H1 (cell line): ENCODE measurements at regions not wholly inside any gene's neighbourhood (a gene's known extent, or its start where the extent isn't known, plus 50 kb on each side); places are given as distances from the start of the nearest gene placed in this dataset.

Source experiments
- CTCF ChIA-PET: fragments of 300-600 bp; sonication (Branson Sonifier 250); formaldehyde crosslinking; loops from one replicate; lab custom pipeline; 2021; ENCODE audit not compliant: partially characterized antibody; lab: Charles Lee
- POLR2A ChIA-PET: fragments of 300-600 bp; sonication (Branson Sonifier 250); formaldehyde crosslinking; loops from one replicate; lab custom pipeline; 2021; ENCODE audit warnings: inconsistent platforms; ENCODE audit not compliant: partially characterized antibody; lab: Charles Lee
- DNase-seq, 2 experiments: peaks; one replicate each; pipeline versions ENCODE4 v3.0.0 to v3.0.0-alpha.2; 2010 to 2022; ENCODE audit warnings: low spot score in 2 of 2, low read depth in 1 of 2, mixed read lengths in 1 of 2
- FAIRE-seq: peaks from 2 replicates; lab custom pipeline; 2011; peaks lifted over from hg19 to GRCh38; lab: Jason Lieb, UNC
- H2AFZ ChIP-seq: 2 replicates; pipeline ENCODE4 v1.8.1; 2012; ENCODE audit warnings: low read length, inconsistent platforms
- H2AK5ac ChIP-seq: 2 replicates; pipeline ENCODE4 v1.6.1; 2013; ENCODE audit warnings: low read depth, low read length
- H2BK120ac ChIP-seq: replicated peaks from 2 replicates; pipeline ENCODE3; 2013; ENCODE audit warnings: low read depth, low read length, inconsistent platforms
- H2BK12ac ChIP-seq: 2 replicates; pipeline ENCODE4 v1.6.1; 2013; ENCODE audit warnings: low read depth, low read length
- H2BK15ac ChIP-seq: 2 replicates; pipeline ENCODE4 v1.6.1; 2013; ENCODE audit warnings: low read length
- H2BK20ac ChIP-seq: 2 replicates; pipeline ENCODE4 v1.6.1; 2013; ENCODE audit warnings: low read length
- H2BK5ac ChIP-seq: 2 replicates; pipeline ENCODE4 v1.6.1; 2013; ENCODE audit warnings: low read depth, low read length
- H3K14ac ChIP-seq: 2 replicates; pipeline ENCODE4 v1.6.1; 2013; ENCODE audit warnings: inconsistent platforms; ENCODE audit not compliant: insufficient read length
- H3K18ac ChIP-seq: 2 replicates; pipeline ENCODE4 v1.6.1; 2013; ENCODE audit warnings: low read length; ENCODE audit errors: extremely low read depth
- H3K23ac ChIP-seq: 2 replicates; pipeline ENCODE4 v1.6.1; 2013; ENCODE audit warnings: inconsistent platforms; ENCODE audit not compliant: insufficient read length
- H3K23me2 ChIP-seq: 2 replicates; pipeline ENCODE4 v1.6.1; 2013; ENCODE audit warnings: low read depth, low read length
- H3K27ac ChIP-seq: 2 replicates; pipeline ENCODE4 v1.6.1; 2011; ENCODE audit warnings: low read depth, low read length, inconsistent platforms
- H3K27me3 ChIP-seq, 4 experiments: replicated peaks in 1 of 4; 1 replicate in 1 of 4; 2 replicates in 3 of 4; pipeline versions ENCODE4 v1.6.1 to v1.8.1; 2011 to 2013; ENCODE audit warnings: low read length in 3 of 4, mild to moderate bottlenecking in 3 of 4, inconsistent platforms in 2 of 4, mixed read lengths in 2 of 4, moderate library complexity in 1 of 4; ENCODE audit not compliant: control insufficient read depth in 3 of 4, insufficient read depth in 3 of 4; ENCODE audit errors: extremely low read depth in 1 of 4
- H3K36me3 ChIP-seq, 4 experiments: 2 replicates each; pipeline versions ENCODE4 v1.6.1 to v1.8.1; 2011 to 2013; ENCODE audit warnings: mild to moderate bottlenecking in 4 of 4, low read length in 3 of 4, moderate library complexity in 2 of 4, control low read depth in 1 of 4, inconsistent platforms in 1 of 4; ENCODE audit not compliant: insufficient read depth in 4 of 4, control insufficient read depth in 2 of 4
- H3K4ac ChIP-seq: replicated peaks from 2 replicates; pipeline ENCODE3; 2013; ENCODE audit warnings: low read length, low read depth, mixed read lengths, inconsistent platforms; ENCODE audit not compliant: insufficient read length
- H3K4me1 ChIP-seq, 4 experiments: replicated peaks in 1 of 4; 1 replicate in 1 of 4; 2 replicates in 3 of 4; pipeline versions ENCODE4 v1.6.1 to v1.8.1; 2011 to 2013; ENCODE audit warnings: low read length in 3 of 4, inconsistent platforms in 2 of 4, mixed read lengths in 1 of 4; ENCODE audit not compliant: insufficient read depth in 4 of 4, control insufficient read depth in 3 of 4
- H3K4me2 ChIP-seq, 2 experiments: 2 replicates each; pipeline versions ENCODE4 v1.6.1 to v1.8.1; 2011 to 2013; ENCODE audit warnings: low read depth in 2 of 2, low read length in 2 of 2, control low read depth in 1 of 2, inconsistent platforms in 1 of 2, mild to moderate bottlenecking in 1 of 2; ENCODE audit not compliant: insufficient read depth in 1 of 2
- H3K4me3 ChIP-seq, 4 experiments: fragments of 200-600, 300-600 bp in 1 of 4; sonication (generic), shearing (Covaris generic), sonication (Bioruptor Twin) in 1 of 4; 2 replicates each; pipeline versions ENCODE4 v1.5.1 to v1.8.1; 2011 to 2016; ENCODE audit warnings: low read length in 4 of 4, low read depth in 3 of 4, control low read depth in 2 of 4, inconsistent platforms in 2 of 4, mild to moderate bottlenecking in 2 of 4, mixed read lengths in 1 of 4, moderate library complexity in 1 of 4; ENCODE audit not compliant: insufficient read depth in 2 of 4; ENCODE audit errors: extremely low read depth in 1 of 4
- H3K56ac ChIP-seq: replicated peaks from 2 replicates; pipeline ENCODE3; 2013; ENCODE audit warnings: low read depth, mild to moderate bottlenecking, mixed read lengths, low read length, inconsistent platforms; ENCODE audit not compliant: insufficient read length
- H3K79me1 ChIP-seq: 2 replicates; pipeline ENCODE4 v1.6.1; 2013; ENCODE audit warnings: low read depth, low read length, control low read depth
- H3K79me2 ChIP-seq, 2 experiments: 2 replicates each; pipeline versions ENCODE4 v1.6.1 to v1.8.1; 2012 to 2013; ENCODE audit warnings: low read length in 2 of 2, mild to moderate bottlenecking in 2 of 2, inconsistent platforms in 1 of 2; ENCODE audit not compliant: insufficient read depth in 2 of 2, control insufficient read depth in 1 of 2
- H3K9ac ChIP-seq, 4 experiments: replicated peaks in 1 of 4; 1 replicate in 1 of 4; 2 replicates in 3 of 4; pipeline versions ENCODE4 v1.6.1 to v1.8.1; 2011 to 2013; ENCODE audit warnings: low read depth in 3 of 4, low read length in 3 of 4, control low read depth in 2 of 4, mild to moderate bottlenecking in 2 of 4, moderate library complexity in 2 of 4, inconsistent platforms in 1 of 4; ENCODE audit errors: extremely low read depth in 1 of 4
- H3K9me3 ChIP-seq, 2 experiments: 2 replicates each; pipeline versions ENCODE4 v1.6.1 to v1.8.1; 2012 to 2013; ENCODE audit warnings: mild to moderate bottlenecking in 2 of 2, moderate library complexity in 2 of 2, control low read depth in 1 of 2, inconsistent platforms in 1 of 2, low read depth in 1 of 2, low read length in 1 of 2, mixed read lengths in 1 of 2; ENCODE audit not compliant: insufficient read depth in 2 of 2
- H4K20me1 ChIP-seq, 2 experiments: replicated peaks in 1 of 2; 2 replicates each; pipeline versions ENCODE3 to v1.8.1; 2011 to 2013; ENCODE audit warnings: inconsistent platforms in 2 of 2, low read length in 2 of 2, mild to moderate bottlenecking in 1 of 2; ENCODE audit not compliant: insufficient read depth in 2 of 2, control insufficient read depth in 1 of 2
- H4K5ac ChIP-seq: 2 replicates; pipeline ENCODE4 v1.6.1; 2013; ENCODE audit warnings: low read length, low read depth, mixed read lengths, inconsistent platforms; ENCODE audit not compliant: insufficient read length
- H4K8ac ChIP-seq: 2 replicates; pipeline ENCODE4 v1.8.0; 2013; ENCODE audit warnings: mild to moderate bottlenecking, moderate library complexity, low read length, inconsistent platforms; ENCODE audit not compliant: insufficient read depth; ENCODE audit errors: extremely low read depth
- H4K91ac ChIP-seq: replicated peaks from 2 replicates; pipeline ENCODE3; 2013; ENCODE audit warnings: low read length, mixed read lengths, inconsistent platforms; ENCODE audit not compliant: insufficient read length
- BACH1 ChIP-seq: IDR thresholded peaks from 2 replicates; pipeline ENCODE4 v1.6.1; 2012; ENCODE audit warnings: low read length, improper control_type of control experiment
- JUND ChIP-seq: IDR thresholded peaks from 2 replicates; pipeline ENCODE4 v1.6.1; 2011; ENCODE audit warnings: mild to moderate bottlenecking, improper control_type of control experiment, low read length
- KDM5A ChIP-seq: fragments of 200-600 bp; IDR thresholded peaks from 2 replicates; pipeline ENCODE4 v1.7.1; 2012; ENCODE audit warnings: mild to moderate bottlenecking, low read length, inconsistent platforms, mixed read lengths
- NANOG ChIP-seq: IDR thresholded peaks from 2 replicates; pipeline ENCODE4 v1.6.1; 2011; ENCODE audit warnings: low read length, low read depth, mild to moderate bottlenecking, inconsistent platforms; ENCODE audit not compliant: insufficient read depth, poor library complexity, severe bottlenecking
- NRF1 ChIP-seq: IDR thresholded peaks from 2 replicates; pipeline ENCODE4 v1.6.1; 2011; ENCODE audit warnings: mild to moderate bottlenecking, low read depth, low read length, improper control_type of control experiment
- SIN3A ChIP-seq, 2 experiments: IDR thresholded peaks in 1 of 2; conservative IDR thresholded peaks in 1 of 2; 2 replicates each; pipeline ENCODE4 v1.6.1; 2011 to 2012; ENCODE audit warnings: low read length in 2 of 2, improper control_type of control experiment in 1 of 2, low read depth in 1 of 2, mild to moderate bottlenecking in 1 of 2
- SIX5 ChIP-seq: IDR thresholded peaks from 2 replicates; pipeline ENCODE4 v1.6.1; 2011; ENCODE audit warnings: mild to moderate bottlenecking, low read depth, low read length
- SRF ChIP-seq: IDR thresholded peaks from 2 replicates; pipeline ENCODE4 v1.6.1; 2011; ENCODE audit warnings: mild to moderate bottlenecking, low read depth, low read length, moderate library complexity
- TAF7 ChIP-seq: optimal IDR thresholded peaks from 2 replicates; pipeline ENCODE3; 2011; ENCODE audit warnings: low read depth, mild to moderate bottlenecking, inconsistent platforms, low read length, moderate library complexity, borderline replicate concordance
- YY1 ChIP-seq: IDR thresholded peaks from 2 replicates; pipeline ENCODE4 v1.6.1; 2011; ENCODE audit warnings: low read depth, mild to moderate bottlenecking, low read length
- WGBS, 2 experiments: shearing (Covaris generic) in 1 of 2; methylation state at CpG; one replicate each; pipeline versions ENCODE4 v1.1.6 to v1.1.7; 2013 to 2015; ENCODE audit warnings: low lambda C conversion rate in 2 of 2, mixed read lengths in 2 of 2, inconsistent platforms in 1 of 2, low coverage in 1 of 2, missing lambda C conversion rate in 1 of 2; ENCODE audit not compliant: insufficient replicate concordance in 2 of 2, insufficient coverage in 1 of 2, insufficient read length in 1 of 2; ENCODE audit errors: extremely low coverage in 1 of 2, missing lambda C conversion rate in 1 of 2; 5-methylcytosine and 5-hydroxymethylcytosine counted together
- TF ChIP-seq, protein P1 (sequence below): IDR thresholded peaks from 2 replicates; pipeline ENCODE4 v1.6.1; 2012; ENCODE audit warnings: inconsistent platforms

DNA sequence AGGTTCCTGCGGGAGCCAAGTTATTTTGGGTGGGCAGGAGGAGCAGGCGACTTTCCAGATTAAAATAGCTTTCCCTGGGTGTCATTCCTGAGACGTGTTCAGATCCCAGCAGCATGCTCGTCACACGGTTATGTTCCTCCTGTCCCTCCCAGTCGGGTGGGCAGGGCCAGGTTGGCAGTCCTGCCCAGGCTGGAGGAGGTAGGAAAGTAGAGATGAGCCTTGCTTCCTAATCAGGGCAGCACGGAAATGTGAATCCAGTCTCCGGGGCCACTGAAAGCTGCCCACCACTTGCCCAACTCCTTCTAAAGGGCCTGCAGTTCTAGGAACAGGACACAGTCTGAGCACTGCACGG lies 137.0 kb downstream of the MRPL14 start:
- no peak for DNase-seq
- Histone ChIP-seq H3K9ac (no peak overlapping the region), H2BK120ac (no peak overlapping the region), H3K14ac (no peak overlapping the region), H4K8ac (no peak overlapping the region), H3K27ac (no peak overlapping the region), H4K5ac (no peak overlapping the region), H3K23me2 (no peaks in the 10 kb centered on the region), H3K4ac (no peak overlapping the region), H3K18ac (peak overlapping the region; percentile 53; the same call in 1 of the 2 replicates), H3K56ac (no peak overlapping the region), H4K91ac (peak overlapping the region; percentile 2), H3K4me1 (peaks cover 0 to 16% (median 8%) of the 10 kb centered on the region in 4 experiments; a peak in 6 of 7 replicates), H2BK5ac (0 out of 2 replicates have a peak overlapping the region, but pooled peaks have one; percentile 37), H3K4me3 (no peak overlapping the region), H3K79me2 (no peaks in the 10 kb centered on the region), H4K20me1 (no peaks in the 10 kb centered on the region), H3K79me1 (no peaks in the 10 kb centered on the region), H2BK15ac (peak overlapping the region; percentile 94), H3K9me3 (no peaks in the 10 kb centered on the region)
- no peak for FAIRE-seq
- CTCF ChIA-PET: interaction anchor here (1.1 to 5.1 kb wide), 14 partner anchors 11 to 324 kb away, joined by 3 to 35 read pairs (median 4); partner anchors contain the start of gene VEGFA
- WGBS, 2 experiments: 84% methylated on average over 9 of the region's 9 CpGs; no CpG with 5 or more reads in 1 of the 2 experiments
- no peak for TF ChIP-seq YY1
- TF ChIP-seq NRF1: no peak
- TF ChIP-seq KDM5A: no peak
- TF ChIP-seq, protein P1, sequence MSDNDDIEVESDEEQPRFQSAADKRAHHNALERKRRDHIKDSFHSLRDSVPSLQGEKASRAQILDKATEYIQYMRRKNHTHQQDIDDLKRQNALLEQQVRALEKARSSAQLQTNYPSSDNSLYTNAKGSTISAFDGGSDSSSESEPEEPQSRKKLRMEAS: no peak
- TF ChIP-seq SRF: no peak
- no peak for TF ChIP-seq TAF7
- no peak for TF ChIP-seq NANOG
- TF ChIP-seq SIX5: no peak
- TF ChIP-seq SIN3A (conservative IDR thresholded peaks at IDR 0.05 in 1 of 2, IDR thresholded peaks at IDR 0.05 in 1 of 2; ENCODE audit: low read depth in 1 of 2, low read length in 2 of 2): no peak
- no peak for TF ChIP-seq BACH1
- TF ChIP-seq JUND: no peak
- TF ChIP-seq, all 59 proteins: peak for 0
- Histone ChIP-seq H3K23ac (no peak overlapping the region), H3K27me3 (no peaks in the 10 kb centered on the region), H2AFZ (no peak overlapping the region), H3K36me3 (no peaks in the 10 kb centered on the region), H2BK20ac (0 out of 2 replicates have a peak overlapping the region, but pooled peaks have one; percentile 27), H3K4me2 (no peak overlapping the region), H2AK5ac (no peak overlapping the region), H2BK12ac (0 out of 2 replicates have a peak overlapping the region, but pooled peaks have one; percentile 33)
- POLR2A ChIA-PET: interaction anchor here (0.9 to 1.2 kb wide), 5 partner anchors 8 to 221 kb away, joined by 3 to 4 read pairs (median 3); no protein-coding TSS in a partner anchor
